ENCODE measurements at regions not wholly inside any gene's neighbourhood (a gene's known extent, or its start where the extent isn't known, plus 50 kb on each side); places are given as distances from the start of the nearest gene placed in this dataset.

DNA sequence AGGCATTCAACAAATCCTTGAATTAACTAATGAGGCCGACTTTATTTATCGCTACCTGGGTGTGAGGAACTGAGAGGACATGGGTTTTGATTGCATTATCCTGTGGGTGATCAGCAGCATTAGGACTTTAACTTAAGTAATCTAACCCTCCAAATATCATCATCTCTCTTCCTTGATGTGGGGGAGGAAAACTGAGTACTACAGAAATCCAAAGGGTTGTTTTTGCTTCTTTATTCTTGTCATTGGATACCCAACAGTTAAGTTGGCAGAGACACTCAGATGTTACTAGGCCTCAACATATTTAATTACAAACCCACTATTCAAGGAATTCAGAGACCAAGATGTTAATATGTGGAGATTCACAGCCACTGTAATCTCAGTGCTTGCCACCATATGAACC, 97.4 kb upstream of the ST6GALNAC5 start:
- TF ChIP-seq POLR2A (IDR thresholded peaks at IDR 0.05; ENCODE audit: low read depth, low read length), result no peak
- TF ChIP-seq, protein P1, sequence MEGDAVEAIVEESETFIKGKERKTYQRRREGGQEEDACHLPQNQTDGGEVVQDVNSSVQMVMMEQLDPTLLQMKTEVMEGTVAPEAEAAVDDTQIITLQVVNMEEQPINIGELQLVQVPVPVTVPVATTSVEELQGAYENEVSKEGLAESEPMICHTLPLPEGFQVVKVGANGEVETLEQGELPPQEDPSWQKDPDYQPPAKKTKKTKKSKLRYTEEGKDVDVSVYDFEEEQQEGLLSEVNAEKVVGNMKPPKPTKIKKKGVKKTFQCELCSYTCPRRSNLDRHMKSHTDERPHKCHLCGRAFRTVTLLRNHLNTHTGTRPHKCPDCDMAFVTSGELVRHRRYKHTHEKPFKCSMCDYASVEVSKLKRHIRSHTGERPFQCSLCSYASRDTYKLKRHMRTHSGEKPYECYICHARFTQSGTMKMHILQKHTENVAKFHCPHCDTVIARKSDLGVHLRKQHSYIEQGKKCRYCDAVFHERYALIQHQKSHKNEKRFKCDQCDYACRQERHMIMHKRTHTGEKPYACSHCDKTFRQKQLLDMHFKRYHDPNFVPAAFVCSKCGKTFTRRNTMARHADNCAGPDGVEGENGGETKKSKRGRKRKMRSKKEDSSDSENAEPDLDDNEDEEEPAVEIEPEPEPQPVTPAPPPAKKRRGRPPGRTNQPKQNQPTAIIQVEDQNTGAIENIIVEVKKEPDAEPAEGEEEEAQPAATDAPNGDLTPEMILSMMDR (conservative IDR thresholded peaks at IDR 0.05; ENCODE audit: low read depth, low read length), result no peak
- TF ChIP-seq, protein P2, sequence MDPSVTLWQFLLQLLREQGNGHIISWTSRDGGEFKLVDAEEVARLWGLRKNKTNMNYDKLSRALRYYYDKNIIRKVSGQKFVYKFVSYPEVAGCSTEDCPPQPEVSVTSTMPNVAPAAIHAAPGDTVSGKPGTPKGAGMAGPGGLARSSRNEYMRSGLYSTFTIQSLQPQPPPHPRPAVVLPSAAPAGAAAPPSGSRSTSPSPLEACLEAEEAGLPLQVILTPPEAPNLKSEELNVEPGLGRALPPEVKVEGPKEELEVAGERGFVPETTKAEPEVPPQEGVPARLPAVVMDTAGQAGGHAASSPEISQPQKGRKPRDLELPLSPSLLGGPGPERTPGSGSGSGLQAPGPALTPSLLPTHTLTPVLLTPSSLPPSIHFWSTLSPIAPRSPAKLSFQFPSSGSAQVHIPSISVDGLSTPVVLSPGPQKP (IDR thresholded peaks at IDR 0.05; ENCODE audit: borderline replicate concordance, low read depth, low read length), result no peak
- no peak for TF ChIP-seq RAD21 (IDR thresholded peaks at IDR 0.05; ENCODE audit: low read length)
- no peak for TF ChIP-seq CEBPB (IDR thresholded peaks at IDR 0.05; ENCODE audit: low read depth, low read length)
- no peak for TF ChIP-seq FOS (IDR thresholded peaks at IDR 0.05; ENCODE audit: low read depth, low read length)
- no peak for TF ChIP-seq RFX5 (IDR thresholded peaks at IDR 0.05; ENCODE audit: low read depth, low read length)
- TF ChIP-seq SMC3 (IDR thresholded peaks at IDR 0.05; ENCODE audit: low read depth, low read length), result no peak
- no peak for TF ChIP-seq RCOR1 (IDR thresholded peaks at IDR 0.05; ENCODE audit: insufficient replicate concordance, low read length)

All from IMR-90 (cell line).